K562 (cell line): ENCODE measurements at regions not wholly inside any gene's neighbourhood (a gene's known extent, or its start where the extent isn't known, plus 50 kb on each side); places are given as distances from the start of the nearest gene placed in this dataset.
"Not testable (repeated sequence)": the region's sequence is repeated elsewhere in the genome, so short reads cannot be mapped to it uniquely, and the experiment has no call there.

ENCODE experiments used
- ATAC-seq: fragments of 200-7000 bp; cut with Tn5 transposase; 3 replicates; pipeline ENCODE4 v1.9.1; 2020; ENCODE audit warnings: moderate library complexity
- BruUV-seq: library from RNA; stranded (reverse); fragments of 400-500 nt; replicated peaks from 2 replicates; lab custom pipeline; 2021; lab: Mats Ljungman, UMichigan
- CTCF ChIA-PET: fragments of 300-600 bp; formaldehyde crosslinking; extraction: SDS; loops from one replicate; lab custom pipeline; 2021; ENCODE audit warnings: low intra/inter-chr PET ratio; lab: Yijun Ruan, JAX
- POLR2A ChIA-PET: fragments of 300-600, 350-650 bp; sonication (Branson Sonifier 250); formaldehyde crosslinking; extraction: SDS; loops from one replicate; lab custom pipeline; 2021; ENCODE audit warnings: antibody characterized with exemption, inconsistent platforms; lab: Yijun Ruan, JAX
- DNase-seq, 4 experiments: peaks; one replicate each; pipeline versions ENCODE4 v3.0.0 to v3.0.0-alpha.2; 2011 to 2018; ENCODE audit warnings: low spot score in 3 of 4, mixed read lengths in 3 of 4; ENCODE audit errors: extremely low read depth in 1 of 4
- FAIRE-seq: peaks from 2 replicates; lab custom pipeline; 2011; peaks lifted over from hg19 to GRCh38; lab: Jason Lieb, UNC
- H2AFZ ChIP-seq: 2 replicates; pipeline ENCODE4 v1.6.0; 2011; ENCODE audit warnings: low read depth, low read length, control low read depth, inconsistent platforms
- H3K27ac ChIP-seq: fragments of 200-600 bp; 3 replicates; pipeline ENCODE4 v1.8.0; 2011; ENCODE audit warnings: low read depth, mild to moderate bottlenecking, control low read depth, inconsistent platforms, low read length, moderate library complexity, mixed read lengths; ENCODE audit errors: extremely low read depth
- H3K27me3 ChIP-seq, 2 experiments: fragments of 300-600 bp in 1 of 2; 2 replicates in 1 of 2; 3 replicates in 1 of 2; pipeline versions ENCODE4 v1.6.0 to v1.8.0; 2011; ENCODE audit warnings: inconsistent platforms in 2 of 2, low read length in 2 of 2, mild to moderate bottlenecking in 1 of 2, mixed read lengths in 1 of 2, moderate library complexity in 1 of 2; ENCODE audit not compliant: control insufficient read depth in 2 of 2, insufficient read depth in 2 of 2
- H3K36me3 ChIP-seq: fragments of 300-600 bp; 3 replicates; pipeline ENCODE4 v1.8.0; 2011; ENCODE audit warnings: mild to moderate bottlenecking, low read length, inconsistent platforms; ENCODE audit not compliant: control insufficient read depth, insufficient read depth
- H3K4me1 ChIP-seq, 2 experiments: fragments of 200-600 bp in 1 of 2; replicated peaks in 1 of 2; 2 replicates in 1 of 2; 3 replicates in 1 of 2; pipeline versions ENCODE4 v1.5.1 to v1.8.0; 2011; ENCODE audit warnings: inconsistent platforms in 2 of 2, low read length in 2 of 2, mild to moderate bottlenecking in 1 of 2, mixed read lengths in 1 of 2, moderate library complexity in 1 of 2; ENCODE audit not compliant: control insufficient read depth in 2 of 2, insufficient read depth in 2 of 2
- H3K4me2 ChIP-seq: 2 replicates; pipeline ENCODE4 v1.6.1; 2011; ENCODE audit warnings: low read length, control low read depth, inconsistent platforms, mixed read lengths; ENCODE audit not compliant: insufficient read depth
- H3K4me3 ChIP-seq: fragments of 200-600 bp; sonication (generic), shearing (Covaris generic); 2 replicates; pipeline ENCODE4 v1.5.1; 2016; ENCODE audit warnings: control low read depth, inconsistent platforms
- H3K79me2 ChIP-seq: fragments of 200-600 bp; 3 replicates; pipeline ENCODE4 v1.8.0; 2011; ENCODE audit warnings: low read length, inconsistent platforms; ENCODE audit not compliant: control insufficient read depth, insufficient read depth
- H3K9ac ChIP-seq, 2 experiments: 2 replicates each; pipeline versions ENCODE4 v1.6.0 to v1.6.1; 2011; ENCODE audit warnings: low read depth in 2 of 2, low read length in 2 of 2, control low read depth in 1 of 2, inconsistent platforms in 1 of 2, mild to moderate bottlenecking in 1 of 2, mixed read lengths in 1 of 2; ENCODE audit not compliant: insufficient read depth in 1 of 2
- H3K9me1 ChIP-seq: one replicate; pipeline ENCODE4 v1.6.0; 2011; ENCODE audit warnings: inconsistent platforms, mild to moderate bottlenecking, low read length, moderate library complexity; ENCODE audit not compliant: control insufficient read depth, insufficient read depth
- H3K9me3 ChIP-seq: replicated peaks from 2 replicates; pipeline ENCODE4 v1.5.1; 2011; ENCODE audit warnings: low read depth, low read length, inconsistent platforms; ENCODE audit not compliant: control insufficient read depth, insufficient read depth
- H4K20me1 ChIP-seq: replicated peaks from 2 replicates; pipeline ENCODE4 v1.6.1; 2011; ENCODE audit warnings: low read length, inconsistent platforms, mixed read lengths; ENCODE audit not compliant: control insufficient read depth, insufficient read depth
- EHMT2 ChIP-seq: fragments of 450-650 bp; IDR thresholded peaks from 2 replicates; pipeline ENCODE4 v1.6.1; 2018; ENCODE audit warnings: antibody characterized with exemption
- FOXJ2 ChIP-seq: fragments of 200-800 bp; sonication (Bioruptor generic); IDR thresholded peaks from 2 replicates; pipeline ENCODE4 v1.6.1; 2016; ENCODE audit warnings: missing genetic modification characterization, missing compliant biosample characterization
- GABPB1 ChIP-seq: sonication (generic); formaldehyde crosslinking; IDR thresholded peaks from 2 replicates; pipeline ENCODE4 v1.8.0; 2022; ENCODE audit warnings: mild to moderate bottlenecking, missing genetic modification reagents
- GABPB2 ChIP-seq: fragments of 250-450 bp; sonication (Bioruptor Pico); conservative IDR thresholded peaks from 2 replicates; pipeline ENCODE4 v1.5.1; 2021; ENCODE audit warnings: mild to moderate bottlenecking
- MEIS2 ChIP-seq: fragments of 450-650 bp; IDR thresholded peaks from 2 replicates; pipeline ENCODE4 v1.6.1; 2014; ENCODE audit warnings: mild to moderate bottlenecking; ENCODE audit not compliant: partially characterized antibody
- NFYB ChIP-seq: IDR thresholded peaks from 2 replicates; pipeline ENCODE4 v1.6.1; 2011; ENCODE audit warnings: mild to moderate bottlenecking, moderate library complexity; ENCODE audit not compliant: insufficient read length; ENCODE audit errors: extremely low read depth
- PHB2 ChIP-seq: fragments of 450-650 bp; IDR thresholded peaks from 2 replicates; pipeline ENCODE4 v1.6.1; 2017; ENCODE audit warnings: low read depth
- POLR2A ChIP-seq: fragments of 450-650 bp; conservative IDR thresholded peaks from 2 replicates; pipeline ENCODE4 v1.6.1; 2016
- SAP30 ChIP-seq: fragments of 200-600 bp; sonication (generic); IDR thresholded peaks from 2 replicates; pipeline ENCODE4 v1.6.1; 2012; ENCODE audit warnings: borderline replicate concordance, low read depth, mild to moderate bottlenecking, moderate library complexity, low read length, control low read depth, inconsistent platforms; ENCODE audit not compliant: insufficient read depth, poor library complexity, severe bottlenecking
- ZFP1 ChIP-seq: fragments of 450-650 bp; formaldehyde crosslinking; IDR thresholded peaks from 2 replicates; pipeline ENCODE4 v1.4.0; 2020; ENCODE audit warnings: mild to moderate bottlenecking, mixed read lengths
- ZNF146 ChIP-seq: IDR thresholded peaks from one replicate; pipeline ENCODE4 v1.6.1; 2018; ENCODE audit warnings: missing compliant biosample characterization; ENCODE audit not compliant: unreplicated experiment
- ZNF316 ChIP-seq: fragments of 450-650 bp; IDR thresholded peaks from 2 replicates; pipeline ENCODE4 v1.6.1; 2016
- ZNF76 ChIP-seq: fragments of 250-450 bp; sonication (Bioruptor Pico); IDR thresholded peaks from 2 replicates; pipeline ENCODE4 v1.4.0; 2020; ENCODE audit warnings: mild to moderate bottlenecking, moderate library complexity, borderline replicate concordance
- ZNF780A ChIP-seq: fragments of 250-450 bp; sonication (Bioruptor Pico); IDR thresholded peaks from 2 replicates; pipeline ENCODE4 v1.5.0; 2021; ENCODE audit warnings: mild to moderate bottlenecking
- WGBS: fragments of 100-300 bp; shearing (Covaris generic); methylation state at CpG from one replicate; pipeline ENCODE4 v1.1.6; 2016; ENCODE audit warnings: low coverage, mixed read lengths; ENCODE audit not compliant: insufficient coverage; ENCODE audit errors: missing lambda C conversion rate; 5-methylcytosine and 5-hydroxymethylcytosine counted together
- in situ Hi-C: fragments of 300-500 bp; cut with MboI; formaldehyde crosslinking; loops from 4 replicates; pipeline ENCODE4 v1.15.0; 2018; ENCODE audit warnings: inconsistent platforms, mixed read lengths
- intact Hi-C: fragments of 100-400 bp; cut with micrococcal nuclease; formaldehyde crosslinking; loops from 2 replicates; pipeline ENCODE4 v1.14.2; 2022
- TF ChIP-seq, protein P1 (sequence below): fragments of 450-650 bp; IDR thresholded peaks from 2 replicates; pipeline ENCODE4 v1.6.1; 2017; ENCODE audit warnings: antibody characterized with exemption
- TF ChIP-seq, protein P2 (sequence below): fragments of 450-650 bp; IDR thresholded peaks from 2 replicates; pipeline ENCODE4 v1.6.1; 2016; ENCODE audit warnings: missing biosample characterization, missing genetic modification characterization

DNA sequence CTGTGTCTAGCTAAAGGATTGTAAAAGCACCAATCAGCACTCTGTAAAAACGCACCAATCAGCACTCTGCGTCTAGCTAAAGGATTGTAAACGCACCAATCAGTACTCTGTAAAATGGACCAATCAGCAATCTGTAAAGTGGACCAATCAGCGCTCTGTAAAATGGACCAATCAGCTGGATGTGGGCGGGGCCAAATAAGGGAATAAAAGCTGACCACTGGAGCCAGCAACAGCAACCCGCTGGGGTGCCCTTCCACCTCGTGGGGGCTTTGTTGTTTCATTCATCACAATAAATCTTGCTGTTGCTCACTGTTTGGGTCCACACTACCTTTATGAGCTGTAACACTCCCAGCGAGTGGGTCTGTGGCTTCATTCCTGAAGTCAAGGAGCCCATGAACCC is 83.9 kb upstream of the AGR3 start:
- H3K4me2 ChIP-seq, FAIRE-seq, POLR2A ChIA-PET, ATAC-seq, H3K27ac ChIP-seq: not testable (repeated sequence)
- 0 out of 2 replicates have a peak, but pooled peaks have one; percentile 13 for TF ChIP-seq ZNF316
- peak; percentile 78 for TF ChIP-seq NFYB
- TF ChIP-seq, all 486 proteins: peak for 2; not testable (repeated sequence) for 484
- BruUV-seq, CTCF ChIA-PET, H3K27me3 ChIP-seq, H3K4me1 ChIP-seq, H3K79me2 ChIP-seq, H4K20me1 ChIP-seq, DNase-seq, intact Hi-C loops, H3K9me3 ChIP-seq, H3K4me3 ChIP-seq, in situ Hi-C loops, H3K9me1 ChIP-seq, H2AFZ ChIP-seq, H3K9ac ChIP-seq, H3K36me3 ChIP-seq: not testable (repeated sequence)
- WGBS: 11% methylated on average over 8 of the region's 8 CpGs

DNA sequence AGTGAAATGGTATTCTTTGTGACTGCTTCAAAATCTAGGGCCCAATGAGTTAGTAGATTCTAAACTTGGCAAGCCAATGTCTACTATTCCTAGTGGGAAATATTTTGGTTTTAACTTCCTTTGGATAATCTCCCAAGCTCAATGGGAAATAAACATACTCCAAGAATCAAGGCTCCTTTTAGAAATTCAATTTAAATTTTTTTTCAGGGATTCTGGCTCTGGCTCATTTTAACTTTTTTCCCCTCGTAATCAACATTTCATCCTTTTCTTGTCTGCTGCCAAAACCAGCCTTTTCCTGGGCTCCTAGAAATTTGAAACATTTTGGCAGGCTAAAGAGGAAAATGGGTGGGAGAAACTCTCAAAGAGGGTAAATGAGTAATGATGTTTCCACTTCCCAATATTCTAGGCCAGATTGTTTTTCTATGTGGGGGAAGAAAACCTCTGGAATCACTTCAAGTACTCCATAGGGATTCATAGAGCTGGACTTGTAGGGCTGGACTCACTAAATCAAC is 85.6 kb upstream of the AGR3 start:
- no peaks in the 10 kb centered on the region for H3K27me3 ChIP-seq
- ChIA-PET POLR2A (no interaction called here), CTCF (no interaction called here)
- no peak overlapping the region for H3K4me2 ChIP-seq
- ATAC-seq (no peak), DNase-seq (no peak), FAIRE-seq (no peak)
- WGBS: 7% methylated on average over 1 of the region's 1 CpG
- H3K9me3 ChIP-seq: no peaks in the 10 kb centered on the region
- no peaks in the 10 kb centered on the region for H3K79me2 ChIP-seq
- no peak overlapping the region for H2AFZ ChIP-seq
- H3K27ac ChIP-seq: no peak overlapping the region
- no peak overlapping the region for H3K9ac ChIP-seq
- intact Hi-C loops (no loop called here), in situ Hi-C loops (no loop called here)
- no peaks in the 10 kb centered on the region for H4K20me1 ChIP-seq
- no peaks in the 10 kb centered on the region for H3K9me1 ChIP-seq
- no TSS peak for BruUV-seq
- no peaks in the 10 kb centered on the region for H3K36me3 ChIP-seq
- no peak overlapping the region for H3K4me3 ChIP-seq
- no peaks in the 10 kb centered on the region for H3K4me1 ChIP-seq
- no peak for TF ChIP-seq SAP30
- TF ChIP-seq GABPB2: no peak
- TF ChIP-seq MEIS2: no peak
- no peak for TF ChIP-seq ZNF780A (CRISPR knock-in tag)
- no peak for TF ChIP-seq GABPB1 (CRISPR knock-in tag)
- TF ChIP-seq PHB2: no peak
- no peak for TF ChIP-seq EHMT2
- TF ChIP-seq ZNF76 (CRISPR knock-in tag): no peak
- TF ChIP-seq, protein P1, sequence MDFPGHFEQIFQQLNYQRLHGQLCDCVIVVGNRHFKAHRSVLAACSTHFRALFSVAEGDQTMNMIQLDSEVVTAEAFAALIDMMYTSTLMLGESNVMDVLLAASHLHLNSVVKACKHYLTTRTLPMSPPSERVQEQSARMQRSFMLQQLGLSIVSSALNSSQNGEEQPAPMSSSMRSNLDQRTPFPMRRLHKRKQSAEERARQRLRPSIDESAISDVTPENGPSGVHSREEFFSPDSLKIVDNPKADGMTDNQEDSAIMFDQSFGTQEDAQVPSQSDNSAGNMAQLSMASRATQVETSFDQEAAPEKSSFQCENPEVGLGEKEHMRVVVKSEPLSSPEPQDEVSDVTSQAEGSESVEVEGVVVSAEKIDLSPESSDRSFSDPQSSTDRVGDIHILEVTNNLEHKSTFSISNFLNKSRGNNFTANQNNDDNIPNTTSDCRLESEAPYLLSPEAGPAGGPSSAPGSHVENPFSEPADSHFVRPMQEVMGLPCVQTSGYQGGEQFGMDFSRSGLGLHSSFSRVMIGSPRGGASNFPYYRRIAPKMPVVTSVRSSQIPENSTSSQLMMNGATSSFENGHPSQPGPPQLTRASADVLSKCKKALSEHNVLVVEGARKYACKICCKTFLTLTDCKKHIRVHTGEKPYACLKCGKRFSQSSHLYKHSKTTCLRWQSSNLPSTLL: no peak
- no peak for TF ChIP-seq ZNF146 (CRISPR knock-in tag)
- no peak for TF ChIP-seq ZFP1 (CRISPR knock-in tag)
- TF ChIP-seq FOXJ2 (tag): no peak
- TF ChIP-seq POLR2A: no peak
- TF ChIP-seq, protein P2, sequence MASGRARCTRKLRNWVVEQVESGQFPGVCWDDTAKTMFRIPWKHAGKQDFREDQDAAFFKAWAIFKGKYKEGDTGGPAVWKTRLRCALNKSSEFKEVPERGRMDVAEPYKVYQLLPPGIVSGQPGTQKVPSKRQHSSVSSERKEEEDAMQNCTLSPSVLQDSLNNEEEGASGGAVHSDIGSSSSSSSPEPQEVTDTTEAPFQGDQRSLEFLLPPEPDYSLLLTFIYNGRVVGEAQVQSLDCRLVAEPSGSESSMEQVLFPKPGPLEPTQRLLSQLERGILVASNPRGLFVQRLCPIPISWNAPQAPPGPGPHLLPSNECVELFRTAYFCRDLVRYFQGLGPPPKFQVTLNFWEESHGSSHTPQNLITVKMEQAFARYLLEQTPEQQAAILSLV (tag): no peak
